ENCODE measurements at regions not wholly inside any gene's neighbourhood (a gene's known extent, or its start where the extent isn't known, plus 50 kb on each side); places are given as distances from the start of the nearest gene placed in this dataset.

- TF ChIP-seq CTCF (IDR thresholded peaks at IDR 0.05): no peak
- no peak for TF ChIP-seq POLR2A (IDR thresholded peaks at IDR 0.05)
Observed at GRCh38 chr1:55896210-55896609, 681.0 kb upstream of the USP24 start.
